ENCODE measurements at regions not wholly inside any gene's neighbourhood (a gene's known extent, or its start where the extent isn't known, plus 50 kb on each side); places are given as distances from the start of the nearest gene placed in this dataset.
A peak's percentile ranks its signal among the peaks of the same experiment; 100 is the strongest.

DNA sequence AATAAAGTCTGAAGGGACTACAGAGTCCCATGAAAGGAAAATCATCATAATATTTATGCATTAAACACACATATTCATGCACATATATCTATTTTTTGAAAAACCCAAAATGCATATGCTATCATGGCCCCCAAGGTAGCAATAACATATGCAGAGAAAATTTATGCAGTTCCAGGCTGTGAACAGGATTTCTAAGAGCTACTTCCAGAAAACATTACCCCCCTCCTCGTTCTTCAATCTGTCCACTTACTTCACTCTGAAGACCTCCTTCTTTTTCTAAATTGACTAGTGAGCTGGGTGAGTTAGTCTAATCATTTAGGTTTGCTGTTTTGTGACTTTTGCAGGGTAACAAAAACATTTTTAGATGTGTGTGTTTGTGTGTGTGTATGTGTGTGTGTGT lies 376.4 kb upstream of the ZEB2 start:
- Mint-ChIP-seq H3K27me3 (no peaks in the 10 kb centered on the region), H3K9me3 (ENCODE audit: insufficient read depth) (no peaks in the 10 kb centered on the region), H3K4me3 (no peak overlapping the region), H3K27ac (no peak overlapping the region), H3K4me1 (no peaks in the 10 kb centered on the region)
- ATAC-seq (ENCODE audit: low read depth) = no peak
- no peak for DNase-seq
- POLR2A ChIA-PET = no interaction called here
- TF ChIP-seq CTCF (IDR thresholded peaks at IDR 0.05) (no peak), EZH2 (IDR thresholded peaks at IDR 0.05; ENCODE audit: borderline replicate concordance, insufficient read depth, low read depth, low read length, poor library complexity, severe bottlenecking) (no peak)
- H3K4me2 ChIP-seq (replicated peaks; ENCODE audit: low read depth, low read length, poor library complexity, severe bottlenecking) = no peak overlapping the region
- no peak overlapping the region for H3K4me3 ChIP-seq (ENCODE audit: control extremely low read depth in 1 of 5, extremely low read depth in 1 of 5, insufficient read depth in 1 of 5, low read depth in 2 of 5, low read length in 4 of 5)
- H3K79me2 ChIP-seq (ENCODE audit: control insufficient read depth, insufficient read depth, low read length) = no peaks in the 10 kb centered on the region
- H3K27ac ChIP-seq (ENCODE audit: low read length in 2 of 2) = no peak overlapping the region
- CTCF ChIA-PET = no interaction called here
- no peaks in the 10 kb centered on the region for H3K36me3 ChIP-seq (replicated peaks in 1 of 2; ENCODE audit: control extremely low read depth in 1 of 2, control insufficient read depth in 1 of 2, extremely low read depth in 1 of 2, insufficient read depth in 2 of 2, low read length in 1 of 2)
- H3K4me1 ChIP-seq (ENCODE audit: control insufficient read depth in 2 of 2, insufficient read depth in 2 of 2, low read length in 2 of 2) = no peaks in the 10 kb centered on the region
- H3K27me3 ChIP-seq (replicated peaks in 1 of 4; ENCODE audit: control extremely low read depth in 1 of 4, control insufficient read depth in 3 of 4, insufficient read depth in 4 of 4, low read length in 3 of 4) = no peaks in the 10 kb centered on the region
- H4K20me1 ChIP-seq (ENCODE audit: control insufficient read depth, insufficient read depth, low read length, poor library complexity, severe bottlenecking) = no peaks in the 10 kb centered on the region
- H3K9ac ChIP-seq (ENCODE audit: low read length) = no peak overlapping the region
- no CpG with 5 or more reads among the region's 1 CpG for WGBS (ENCODE audit: insufficient coverage)
- no peaks in the 10 kb centered on the region for H3K9me3 ChIP-seq (ENCODE audit: control extremely low read depth in 1 of 3, control insufficient read depth in 2 of 3, insufficient read depth in 1 of 3, low read length in 2 of 3)
- H2AFZ ChIP-seq (ENCODE audit: insufficient read depth, low read depth, low read length, poor library complexity, severe bottlenecking) = no peak overlapping the region
- intact Hi-C loops (cut with micrococcal nuclease) = no loop called here

DNA sequence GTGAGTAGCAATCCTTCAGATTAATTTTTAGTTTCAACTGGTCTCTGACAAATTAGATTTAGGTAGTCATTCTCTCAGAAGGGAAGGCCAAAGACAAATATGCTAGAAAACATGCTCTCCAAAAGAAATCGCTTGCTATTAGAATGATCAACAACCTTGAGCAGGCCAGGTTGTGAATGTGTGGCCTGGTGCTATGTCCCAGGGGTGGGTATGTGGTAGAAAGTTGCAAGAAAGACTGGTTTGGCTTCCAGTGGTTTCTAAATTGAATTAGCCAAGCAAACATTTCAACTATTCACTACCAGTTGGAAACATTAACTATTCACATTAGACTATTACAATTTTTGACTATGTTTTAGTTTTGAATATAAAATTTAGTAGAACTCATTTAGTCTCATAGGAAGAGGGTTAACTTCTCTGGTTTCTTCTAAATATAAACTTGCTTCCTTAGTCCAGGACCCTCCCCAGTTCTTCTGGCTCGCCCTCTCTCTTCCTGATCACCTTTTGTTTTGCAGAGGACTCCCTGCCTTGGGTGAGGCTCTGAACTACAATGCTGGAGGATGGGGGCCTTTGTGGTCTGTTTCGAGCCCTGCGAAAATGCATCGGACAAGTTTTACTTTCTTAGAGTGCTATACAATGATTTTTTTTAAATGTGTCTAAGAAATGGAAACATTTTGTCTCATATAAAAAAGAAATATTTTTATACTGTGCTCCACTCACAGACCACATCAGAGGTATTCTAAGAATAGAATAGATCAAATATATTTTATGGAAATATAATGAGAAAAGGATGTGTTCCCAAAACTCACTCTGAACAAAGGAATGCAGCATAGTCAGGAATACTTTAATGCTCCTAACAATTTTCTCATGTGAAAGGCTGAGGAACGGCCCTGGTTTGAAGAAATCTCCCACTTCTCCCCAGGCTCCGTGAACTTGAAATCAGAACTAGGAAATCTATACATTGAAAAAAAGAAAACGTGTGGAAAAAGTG lies 375.0 kb upstream of the ZEB2 start:
- H2AFZ ChIP-seq (ENCODE audit: insufficient read depth, low read depth, low read length, poor library complexity, severe bottlenecking) = peak overlapping the region; percentile 16
- no peaks in the 10 kb centered on the region for H4K20me1 ChIP-seq (ENCODE audit: control insufficient read depth, insufficient read depth, low read length, poor library complexity, severe bottlenecking)
- no peak for TF ChIP-seq EZH2 (IDR thresholded peaks at IDR 0.05; ENCODE audit: borderline replicate concordance, insufficient read depth, low read depth, low read length, poor library complexity, severe bottlenecking)
- no peak for TF ChIP-seq CTCF (IDR thresholded peaks at IDR 0.05)
- no peak overlapping the region for H3K27ac ChIP-seq (ENCODE audit: low read length in 2 of 2)
- H3K27me3 Mint-ChIP-seq = no peaks in the 10 kb centered on the region
- H3K4me1 Mint-ChIP-seq = peaks cover 2% of the 10 kb centered on the region
- CTCF ChIA-PET = no interaction called here
- H3K9ac ChIP-seq (ENCODE audit: low read length) = no peak overlapping the region
- no peaks in the 10 kb centered on the region for H3K79me2 ChIP-seq (ENCODE audit: control insufficient read depth, insufficient read depth, low read length)
- POLR2A ChIA-PET = no interaction called here
- H3K36me3 ChIP-seq (replicated peaks in 1 of 2; ENCODE audit: control extremely low read depth in 1 of 2, control insufficient read depth in 1 of 2, extremely low read depth in 1 of 2, insufficient read depth in 2 of 2, low read length in 1 of 2) = no peaks in the 10 kb centered on the region
- H3K4me2 ChIP-seq (replicated peaks; ENCODE audit: low read depth, low read length, poor library complexity, severe bottlenecking) = no peak overlapping the region
- H3K4me3 ChIP-seq (ENCODE audit: control extremely low read depth in 1 of 5, extremely low read depth in 1 of 5, insufficient read depth in 1 of 5, low read depth in 2 of 5, low read length in 4 of 5) = no peak overlapping the region
- no peaks in the 10 kb centered on the region for H3K9me3 ChIP-seq (ENCODE audit: control extremely low read depth in 1 of 3, control insufficient read depth in 2 of 3, insufficient read depth in 1 of 3, low read length in 2 of 3)
- intact Hi-C loops (cut with micrococcal nuclease) = no loop called here
- H3K27me3 ChIP-seq (replicated peaks in 1 of 4; ENCODE audit: control extremely low read depth in 1 of 4, control insufficient read depth in 3 of 4, insufficient read depth in 4 of 4, low read length in 3 of 4) = no peaks in the 10 kb centered on the region
- H3K9me3 Mint-ChIP-seq (ENCODE audit: insufficient read depth) = no peaks in the 10 kb centered on the region
- ATAC-seq (ENCODE audit: low read depth) (no peak), DNase-seq (no peak)
- H3K4me3 Mint-ChIP-seq = no peak overlapping the region
- no peak overlapping the region for H3K27ac Mint-ChIP-seq
- 100% methylated on average over 2 of the region's 8 CpGs for WGBS (ENCODE audit: insufficient coverage)
- H3K4me1 ChIP-seq (ENCODE audit: control insufficient read depth in 2 of 2, insufficient read depth in 2 of 2, low read length in 2 of 2) = no peaks in the 10 kb centered on the region
